Mucosa of rectum (tissue), 2 donors: ENCODE measurements at regions not wholly inside any gene's neighbourhood (a gene's known extent, or its start where the extent isn't known, plus 50 kb on each side); places are given as distances from the start of the nearest gene placed in this dataset.

Experiments
- H3K27ac ChIP-seq, 2 donors: one replicate each; pipeline ENCODE4 v1.7.0; 2013; ENCODE audit warnings: inconsistent platforms in 2 of 2, low read depth in 2 of 2, low read length in 2 of 2
- H3K27me3 ChIP-seq, 2 donors: one replicate each; pipeline ENCODE4 v1.7.0; 2013; ENCODE audit warnings: low read length in 2 of 2; ENCODE audit not compliant: control insufficient read depth in 2 of 2, insufficient read depth in 2 of 2
- H3K36me3 ChIP-seq, 2 donors: one replicate each; pipeline ENCODE4 v1.7.0; 2013; ENCODE audit warnings: low read length in 2 of 2; ENCODE audit not compliant: control insufficient read depth in 2 of 2, insufficient read depth in 2 of 2
- H3K4me1 ChIP-seq, 2 donors: one replicate each; pipeline ENCODE4 v1.7.0; 2013; ENCODE audit warnings: low read length in 2 of 2, mild to moderate bottlenecking in 1 of 2; ENCODE audit not compliant: control insufficient read depth in 2 of 2, insufficient read depth in 2 of 2
- H3K4me3 ChIP-seq, 2 donors: one replicate each; pipeline ENCODE4 v1.7.0; 2013; ENCODE audit warnings: low read length in 2 of 2
- H3K9ac ChIP-seq, 2 donors: one replicate each; pipeline ENCODE4 v1.7.0; 2013; ENCODE audit warnings: low read length in 2 of 2, low read depth in 1 of 2, mild to moderate bottlenecking in 1 of 2
- H3K9me3 ChIP-seq, 2 donors: one replicate each; pipeline ENCODE4 v1.7.0; 2013; ENCODE audit warnings: low read length in 2 of 2; ENCODE audit not compliant: control insufficient read depth in 2 of 2
- donor health status: healthy.
- donor health status: Normal muscosa, but diverticular disease.

- H3K27ac ChIP-seq, result no peak overlapping the region
These were observed 129.4 kb downstream of the SLC16A9 start for GRCh38 chr10:59580026-59580863.

DNA sequence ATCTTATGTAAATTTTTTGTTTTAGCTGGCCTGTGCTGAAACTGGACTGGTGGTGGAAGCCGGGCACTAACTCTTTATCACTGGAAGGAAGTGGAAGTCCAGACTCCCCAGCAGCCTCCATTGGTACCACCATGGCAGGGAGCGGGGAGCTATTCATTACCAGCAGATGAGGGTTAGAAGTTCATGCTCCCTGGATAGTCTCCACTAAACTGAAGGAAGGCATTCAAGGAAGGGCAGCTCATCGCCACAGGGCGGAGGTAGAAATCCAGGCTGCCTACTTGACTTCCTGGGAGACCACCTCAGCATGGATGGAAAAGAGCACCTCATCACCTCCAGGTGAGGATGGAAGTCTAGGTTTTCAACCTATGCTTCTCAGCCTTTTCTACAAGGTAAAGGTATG, 130.9 kb downstream of the SLC16A9 start:
- Histone ChIP-seq H3K36me3 (no peaks in the 10 kb centered on the region), H3K27ac (no peak overlapping the region), H3K9ac (no peak overlapping the region), H3K4me1 (no peaks in the 10 kb centered on the region), H3K4me3 (no peak overlapping the region), H3K27me3 (no peaks in the 10 kb centered on the region), H3K9me3 (no peaks in the 10 kb centered on the region)

More at GRCh38 chr10:59580026-59580863, 129.4 kb downstream of the SLC16A9 start:
- no peaks in the 10 kb centered on the region for H3K36me3 ChIP-seq
- no peaks in the 10 kb centered on the region for H3K4me1 ChIP-seq
- no peaks in the 10 kb centered on the region for H3K27me3 ChIP-seq
- no peaks in the 10 kb centered on the region for H3K9me3 ChIP-seq
- no peak overlapping the region for H3K4me3 ChIP-seq
- H3K9ac ChIP-seq, result no peak overlapping the region

GRCh38 chr10:59577984-59578383, 131.7 kb downstream of the SLC16A9 start:
- Histone ChIP-seq H3K4me1 (no peaks in the 10 kb centered on the region), H3K27me3 (no peaks in the 10 kb centered on the region), H3K27ac (no peak overlapping the region), H3K9ac (no peak overlapping the region), H3K36me3 (no peaks in the 10 kb centered on the region), H3K9me3 (no peaks in the 10 kb centered on the region), H3K4me3 (no peak overlapping the region)

GRCh38 chr10:59575269-59575668, 134.4 kb downstream of the SLC16A9 start:
- Histone ChIP-seq H3K9ac (no peak overlapping the region), H3K4me1 (no peaks in the 10 kb centered on the region), H3K27ac (no peak overlapping the region), H3K4me3 (no peak overlapping the region), H3K27me3 (no peaks in the 10 kb centered on the region), H3K36me3 (no peaks in the 10 kb centered on the region), H3K9me3 (no peaks in the 10 kb centered on the region)

GRCh38 chr10:59563531-59563930, 146.1 kb downstream of the SLC16A9 start:
- Histone ChIP-seq H3K36me3 (no peaks in the 10 kb centered on the region), H3K4me3 (no peak overlapping the region), H3K9me3 (no peaks in the 10 kb centered on the region), H3K9ac (no peak overlapping the region), H3K27ac (no peak overlapping the region), H3K4me1 (no peaks in the 10 kb centered on the region), H3K27me3 (no peaks in the 10 kb centered on the region)

- Histone ChIP-seq H3K9me3 (no peaks in the 10 kb centered on the region), H3K36me3 (no peaks in the 10 kb centered on the region), H3K4me1 (no peaks in the 10 kb centered on the region), H3K27me3 (no peaks in the 10 kb centered on the region), H3K9ac (no peak overlapping the region), H3K4me3 (no peak overlapping the region), H3K27ac (no peak overlapping the region)
These were observed 147.5 kb downstream of the SLC16A9 start for GRCh38 chr10:59562126-59562525.

DNA sequence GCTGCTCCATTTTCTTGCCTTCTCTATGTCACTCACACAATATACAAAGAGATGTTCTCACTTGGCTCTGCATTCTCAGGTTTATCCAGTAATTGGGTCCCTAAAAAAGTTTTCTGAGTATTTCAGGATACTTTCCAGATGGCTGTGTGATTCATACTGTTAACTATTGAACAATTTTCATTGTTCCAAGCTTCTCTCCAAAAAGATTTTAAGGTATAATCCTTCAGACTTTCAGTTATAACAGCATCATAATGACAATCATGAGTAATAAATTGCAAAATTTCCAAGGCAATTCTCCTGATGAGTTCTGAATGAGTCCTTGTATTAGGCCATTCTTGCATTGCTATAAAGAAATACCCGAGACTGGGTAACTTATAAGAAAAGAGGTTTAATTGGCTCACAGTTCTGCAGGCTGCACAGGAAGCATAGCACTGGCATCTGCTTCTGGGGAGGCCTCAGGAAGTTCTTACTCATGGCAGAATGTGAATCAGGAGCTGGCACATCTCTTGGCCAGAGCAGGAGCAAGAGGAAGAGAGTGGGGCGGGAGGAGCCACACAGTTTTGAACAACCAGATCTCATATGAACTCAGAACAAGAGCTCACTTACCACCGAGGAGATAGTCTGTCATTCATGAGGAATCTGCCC, 148.1 kb downstream of the SLC16A9 start:
- no peak overlapping the region for H3K27ac ChIP-seq
- no peaks in the 10 kb centered on the region for H3K27me3 ChIP-seq
- no peak overlapping the region for H3K9ac ChIP-seq
- no peak overlapping the region for H3K4me3 ChIP-seq
- H3K9me3 ChIP-seq, result no peaks in the 10 kb centered on the region
- H3K4me1 ChIP-seq, result no peaks in the 10 kb centered on the region
- no peaks in the 10 kb centered on the region for H3K36me3 ChIP-seq

DNA sequence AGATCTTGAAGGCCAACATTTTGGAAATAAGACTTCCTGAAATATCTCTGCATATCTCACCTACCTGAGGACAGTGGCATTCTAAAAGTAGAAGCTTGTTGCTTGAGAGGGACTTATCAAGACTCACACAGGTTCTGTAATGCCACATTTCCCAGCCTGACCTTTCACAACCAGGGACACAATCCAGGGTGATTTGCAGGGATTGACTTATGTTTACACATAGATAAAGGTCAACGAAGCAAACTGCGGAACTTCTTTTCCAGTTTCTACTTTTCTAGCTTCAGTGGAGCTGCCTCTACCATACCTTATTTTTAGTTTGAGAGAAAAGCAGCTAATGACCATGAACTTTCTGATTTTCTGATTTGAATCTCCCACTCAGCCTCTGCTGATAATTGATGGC, 148.7 kb downstream of the SLC16A9 start:
- H3K27me3 ChIP-seq, result no peaks in the 10 kb centered on the region
- no peak overlapping the region for H3K27ac ChIP-seq
- no peak overlapping the region for H3K4me3 ChIP-seq
- no peaks in the 10 kb centered on the region for H3K36me3 ChIP-seq
- H3K4me1 ChIP-seq, result no peaks in the 10 kb centered on the region
- no peak overlapping the region for H3K9ac ChIP-seq
- H3K9me3 ChIP-seq, result no peaks in the 10 kb centered on the region

- Histone ChIP-seq H3K4me3 (no peak overlapping the region), H3K9me3 (no peaks in the 10 kb centered on the region), H3K27ac (no peak overlapping the region), H3K9ac (no peak overlapping the region), H3K4me1 (no peaks in the 10 kb centered on the region), H3K36me3 (no peaks in the 10 kb centered on the region), H3K27me3 (no peaks in the 10 kb centered on the region)
These were observed 149.5 kb downstream of the SLC16A9 start for GRCh38 chr10:59560161-59560560.

DNA sequence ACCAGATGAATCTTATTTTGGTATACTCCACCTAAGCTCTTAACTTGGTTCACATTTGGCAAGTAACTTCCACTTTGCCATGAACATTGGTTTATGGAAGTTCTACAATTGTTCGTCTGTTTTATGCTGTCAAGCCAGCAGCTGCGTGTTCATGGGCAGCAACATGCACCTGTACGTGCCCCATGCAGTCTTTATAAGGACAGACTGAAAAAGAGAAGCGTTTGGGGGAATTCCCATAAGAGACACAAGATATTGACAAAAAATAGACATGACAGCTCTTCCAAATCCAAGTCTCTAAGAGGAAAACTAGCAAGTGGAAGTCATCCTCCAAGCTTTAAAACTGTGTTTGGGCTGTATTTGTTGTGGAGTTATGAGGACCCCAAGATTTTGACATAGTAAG, 151.6 kb downstream of the SLC16A9 start:
- H3K27me3 ChIP-seq, result no peaks in the 10 kb centered on the region
- H3K4me3 ChIP-seq, result no peak overlapping the region
- no peaks in the 10 kb centered on the region for H3K9me3 ChIP-seq
- H3K4me1 ChIP-seq, result no peaks in the 10 kb centered on the region
- no peak overlapping the region for H3K9ac ChIP-seq
- H3K27ac ChIP-seq, result no peak overlapping the region
- H3K36me3 ChIP-seq, result no peaks in the 10 kb centered on the region
